ENCODE measurements at regions not wholly inside any gene's neighbourhood (a gene's known extent, or its start where the extent isn't known, plus 50 kb on each side); places are given as distances from the start of the nearest gene placed in this dataset.

- DNase-seq = no peak
Measured at GRCh38 chr1:101730559-101730958, 266.2 kb downstream of the OLFM3 start.

- no peak for DNase-seq
Measured at GRCh38 chr1:101732261-101732660, 264.5 kb downstream of the OLFM3 start.

- DNase-seq = no peak
Measured at GRCh38 chr1:101733340-101733739, 263.4 kb downstream of the OLFM3 start.

- DNase-seq = no peak
Measured at GRCh38 chr1:101738475-101738874, 258.3 kb downstream of the OLFM3 start.

- no peak for DNase-seq
Measured at GRCh38 chr1:101739146-101739545, 257.6 kb downstream of the OLFM3 start.

- no peak for DNase-seq
Measured at GRCh38 chr1:101739826-101740330, 256.8 kb downstream of the OLFM3 start.

- no peak for DNase-seq
Measured at GRCh38 chr1:101741910-101742309, 254.8 kb downstream of the OLFM3 start.

GRCh38 chr1:101742509-101742908 is 254.2 kb downstream of the OLFM3 start:
- DNase-seq = no peak

GRCh38 chr1:101745551-101746270 is 251.0 kb downstream of the OLFM3 start:
- DNase-seq = no peak

- DNase-seq = no peak
Measured at GRCh38 chr1:101748077-101748476, 248.6 kb downstream of the OLFM3 start.
